GM21423 (cell line): ENCODE measurements at regions not wholly inside any gene's neighbourhood (a gene's known extent, or its start where the extent isn't known, plus 50 kb on each side); places are given as distances from the start of the nearest gene placed in this dataset.

Experiments
- ATAC-seq: cut with Tn5 transposase; IDR thresholded peaks from one replicate; pipeline ENCODE4 v1.9.1; 2021; ENCODE audit warnings: mild to moderate bottlenecking, moderate library complexity; ENCODE audit not compliant: unreplicated experiment

DNA sequence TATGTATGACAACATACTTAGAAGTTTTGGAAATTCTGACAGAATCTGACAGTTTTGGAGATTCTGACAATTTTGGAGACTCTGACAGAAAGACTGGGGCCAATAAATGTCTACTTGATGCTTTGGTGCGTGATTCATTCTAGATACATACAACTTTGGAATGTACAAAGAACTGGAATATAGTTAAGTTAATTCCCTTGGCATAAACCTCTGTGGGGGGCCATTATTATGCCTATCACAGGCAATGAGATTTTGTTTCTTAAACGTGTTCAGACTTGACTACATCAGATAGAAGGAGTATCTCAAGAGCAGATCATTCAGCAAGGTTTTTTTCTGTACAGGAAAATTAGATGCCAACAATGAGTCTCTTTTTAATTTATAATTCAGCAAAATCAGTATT is 617.6 kb upstream of the ZNF717 start:
- ATAC-seq, result no peak

DNA sequence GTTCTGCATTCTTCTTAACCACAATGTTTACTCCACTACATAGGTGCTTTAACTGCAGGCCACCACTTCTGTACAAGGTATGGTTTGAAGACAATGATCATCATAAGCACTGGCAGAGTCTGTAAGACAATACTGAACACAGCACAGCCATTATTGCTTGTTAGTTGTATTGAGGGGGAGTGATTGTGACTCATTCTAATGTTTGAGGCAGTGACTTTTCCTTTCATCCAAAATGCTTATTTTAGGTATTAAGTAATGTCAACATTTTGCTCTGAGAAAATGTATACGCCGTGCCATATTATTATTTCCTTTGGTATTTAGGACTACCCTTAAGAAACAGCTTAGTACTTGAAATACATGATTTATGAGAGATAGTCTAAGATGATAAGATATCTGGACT is 618.2 kb upstream of the ZNF717 start:
- no peak for ATAC-seq

- ATAC-seq, result no peak
Observed at GRCh38 chr3:76405196-76405595, 619.8 kb upstream of the ZNF717 start.

GRCh38 chr3:76410762-76411281 is 625.5 kb upstream of the ZNF717 start:
- ATAC-seq, result no peak

DNA sequence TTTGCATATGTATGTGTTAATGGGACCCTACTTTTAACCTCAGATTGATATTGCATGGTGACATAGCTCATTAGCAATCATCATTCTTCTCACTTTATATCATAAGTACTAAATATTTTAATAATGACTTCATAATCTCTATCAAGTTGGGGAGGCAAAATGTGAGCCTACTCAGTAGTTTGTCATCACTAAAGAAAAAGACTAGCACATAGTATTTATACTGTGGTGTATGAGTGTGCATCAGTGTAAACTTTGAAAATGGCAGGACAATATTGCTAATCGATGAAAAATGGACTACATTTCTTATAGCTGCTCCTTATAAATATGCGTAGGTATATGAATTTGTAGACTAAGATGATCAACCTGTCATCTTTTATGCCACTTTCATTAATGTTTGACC is 624.5 kb upstream of the ROBO2 start:
- no peak for ATAC-seq

- no peak for ATAC-seq
Observed at GRCh38 chr3:76429581-76430177, 610.2 kb upstream of the ROBO2 start.

DNA sequence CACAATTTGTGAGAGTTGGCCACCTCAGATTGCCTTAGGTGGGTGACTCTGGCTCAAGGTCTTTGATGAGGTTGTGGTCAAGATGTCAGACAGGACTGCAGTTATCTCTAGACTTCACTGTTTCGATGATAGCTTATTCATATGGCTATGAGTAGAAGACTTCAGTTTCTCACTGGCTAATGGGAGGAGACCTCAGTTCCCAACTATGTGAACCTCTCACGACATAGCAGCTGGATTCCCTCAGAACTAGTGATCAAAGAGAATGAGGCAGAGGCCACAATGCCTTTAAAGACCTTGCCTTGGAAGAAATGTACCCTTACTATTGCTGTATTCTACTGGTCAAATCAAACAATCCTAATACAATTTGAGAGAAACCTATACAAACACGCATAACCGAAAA is 607.5 kb upstream of the ROBO2 start:
- no peak for ATAC-seq

- ATAC-seq, result no peak
Observed at GRCh38 chr3:76436894-76437293, 603.0 kb upstream of the ROBO2 start.

GRCh38 chr3:76438971-76439370 is 600.9 kb upstream of the ROBO2 start:
- ATAC-seq, result no peak

DNA sequence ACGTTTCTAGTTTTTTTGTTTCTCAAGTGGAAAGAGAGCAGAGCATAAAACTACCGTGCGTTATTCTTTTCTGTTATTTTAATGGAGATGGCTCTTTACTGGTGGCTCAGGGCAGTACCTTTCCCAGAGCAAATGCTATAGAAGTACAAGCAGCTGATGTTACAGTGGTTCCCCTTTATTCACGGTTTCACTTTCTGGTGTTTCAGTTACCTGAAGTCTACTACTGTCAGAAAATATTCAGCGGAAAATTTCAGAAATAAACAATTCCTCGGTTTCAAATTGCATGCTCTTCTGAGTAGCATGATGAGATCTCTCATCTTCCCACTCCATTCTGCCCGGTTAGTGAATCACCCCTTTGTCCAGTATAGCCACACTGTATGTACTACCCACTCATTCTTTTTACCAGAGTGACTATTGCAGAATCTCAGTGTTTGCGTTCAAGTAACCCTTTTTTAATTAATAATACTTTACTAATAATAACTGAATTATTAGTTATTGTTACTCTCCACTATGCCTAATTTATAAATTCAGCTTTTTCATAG is 597.5 kb upstream of the ROBO2 start:
- ATAC-seq, result no peak

- ATAC-seq, result no peak
Observed at GRCh38 chr3:76456322-76456721, 583.6 kb upstream of the ROBO2 start.

- ATAC-seq, result no peak
Observed at GRCh38 chr3:76463501-76463900, 576.4 kb upstream of the ROBO2 start.

GRCh38 chr3:76470285-76470684 is 569.6 kb upstream of the ROBO2 start:
- no peak for ATAC-seq

DNA sequence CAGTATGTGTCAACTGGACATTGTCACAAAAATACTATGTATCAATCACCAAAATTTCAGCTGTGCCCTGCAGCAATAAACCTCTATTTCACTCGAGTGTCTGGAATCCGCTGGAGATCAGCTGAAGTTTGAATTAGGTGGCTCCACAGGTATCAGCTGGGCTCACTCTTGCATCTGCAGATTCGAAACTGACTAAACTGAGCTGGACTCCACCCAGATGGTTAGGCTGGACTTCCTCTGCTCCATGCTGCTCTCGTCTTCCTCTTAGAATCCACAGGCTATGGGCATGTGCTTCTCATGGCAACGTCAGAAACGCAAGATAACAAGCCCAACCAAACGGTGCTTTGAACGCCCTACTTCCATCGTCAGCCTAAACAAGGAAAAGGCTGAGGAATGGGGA is 565.3 kb upstream of the ROBO2 start:
- ATAC-seq, result no peak

DNA sequence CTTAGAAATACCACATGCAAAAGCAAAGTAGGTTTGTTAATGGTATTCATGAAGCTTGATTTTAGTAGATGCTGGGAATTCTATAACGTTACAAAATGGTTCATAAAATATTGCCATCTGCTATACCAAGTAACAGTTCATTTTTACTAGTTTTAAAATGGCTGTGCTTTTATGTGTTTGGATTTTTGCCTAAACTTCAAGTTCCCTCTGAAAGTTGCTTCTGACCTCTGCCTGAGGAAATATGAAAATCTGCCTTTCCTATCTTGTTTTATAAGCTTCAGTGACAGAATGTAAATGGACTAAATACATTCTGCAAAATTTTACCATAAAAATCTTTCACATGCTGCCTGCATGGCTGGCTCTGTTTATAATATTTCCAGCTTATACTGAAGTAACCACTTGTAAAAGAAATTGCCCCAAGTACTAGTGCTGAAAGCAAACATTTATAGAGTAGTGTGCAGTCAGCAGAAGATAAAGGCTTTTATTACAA is 560.7 kb upstream of the ROBO2 start:
- no peak for ATAC-seq

DNA sequence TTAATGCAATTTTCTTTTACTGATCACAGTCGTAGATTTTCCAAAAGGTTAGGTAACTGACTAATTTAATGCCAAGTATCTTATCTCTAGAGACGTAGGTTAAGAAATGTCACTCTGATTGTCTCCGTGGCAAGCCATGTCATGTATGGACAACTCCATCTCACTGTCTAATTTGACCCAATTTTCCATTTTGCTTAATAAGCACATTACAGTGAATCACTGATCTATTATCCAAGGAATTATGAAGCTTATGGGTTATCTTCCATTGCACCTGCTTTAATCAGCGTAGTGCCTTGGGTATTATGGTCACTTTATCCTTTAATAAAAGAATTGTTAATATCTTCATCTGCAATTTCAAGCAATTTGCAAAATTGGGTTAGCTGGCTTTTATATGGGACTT is 557.4 kb upstream of the ROBO2 start:
- ATAC-seq, result no peak

DNA sequence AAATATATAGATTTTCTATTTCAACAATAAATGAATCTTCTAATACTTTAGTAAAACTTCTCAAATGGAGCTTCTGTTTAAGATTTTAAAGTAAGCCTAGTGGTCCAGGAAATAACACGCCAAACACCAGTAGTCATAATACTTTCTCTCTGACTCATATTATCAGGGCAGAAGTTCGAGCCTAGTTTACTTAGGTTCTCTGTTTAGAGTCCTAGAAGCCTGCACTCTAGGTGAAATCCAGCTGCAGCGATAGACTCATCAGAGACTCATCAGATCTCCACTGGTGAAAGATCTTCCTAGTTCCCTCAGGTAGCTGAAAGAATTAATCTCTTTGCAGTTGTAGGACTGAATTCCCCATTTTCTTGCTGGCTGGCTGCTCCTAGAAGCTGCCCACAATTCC is 552.5 kb upstream of the ROBO2 start:
- ATAC-seq, result no peak

DNA sequence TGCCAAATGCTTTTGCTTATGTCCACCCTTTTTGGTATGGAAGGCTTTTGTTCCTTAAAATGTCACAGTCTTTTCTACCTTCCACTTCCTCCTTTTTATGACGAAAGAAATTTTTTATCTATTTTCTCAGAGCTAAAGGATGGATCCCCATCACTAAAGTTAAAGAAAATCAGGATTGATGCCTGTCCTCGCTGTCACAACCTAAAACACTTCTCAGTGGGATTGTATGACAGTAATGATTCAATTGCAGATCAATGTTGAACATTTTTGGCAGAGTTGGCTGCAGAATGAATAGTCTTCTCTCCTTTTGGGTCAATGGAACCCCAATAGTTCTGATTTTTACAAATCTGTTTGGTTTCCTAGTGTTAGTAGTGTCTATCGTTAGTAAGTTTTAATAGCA is 549.8 kb upstream of the ROBO2 start:
- ATAC-seq, result no peak

GRCh38 chr3:76495216-76495615 is 544.7 kb upstream of the ROBO2 start:
- no peak for ATAC-seq

- ATAC-seq, result no peak
Observed at GRCh38 chr3:76497636-76498035, 542.3 kb upstream of the ROBO2 start.

DNA sequence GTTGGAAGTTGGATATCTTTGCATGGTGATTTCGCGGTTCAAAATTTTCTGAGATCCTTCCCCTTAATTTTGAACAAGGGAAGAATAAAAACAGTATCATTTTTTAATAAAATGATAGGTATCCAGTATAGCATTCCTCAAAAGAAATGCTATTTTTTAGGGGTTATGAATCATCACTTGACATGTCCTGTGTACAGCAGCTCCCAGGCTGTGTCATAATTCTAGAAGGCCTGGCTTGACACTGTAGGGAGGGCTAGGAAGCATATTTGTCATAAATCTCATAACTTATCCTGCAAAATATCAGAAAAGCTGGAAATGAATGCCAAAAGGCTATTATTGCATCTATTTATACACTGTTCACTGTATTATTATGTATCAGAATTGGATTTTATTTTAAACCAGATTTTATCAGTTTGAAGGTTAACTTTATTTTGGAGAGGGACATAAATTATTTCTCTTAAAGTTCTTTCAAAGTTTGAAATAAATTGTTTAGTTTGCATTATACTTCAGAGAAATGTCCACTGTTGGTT is 539.1 kb upstream of the ROBO2 start:
- ATAC-seq, result no peak

DNA sequence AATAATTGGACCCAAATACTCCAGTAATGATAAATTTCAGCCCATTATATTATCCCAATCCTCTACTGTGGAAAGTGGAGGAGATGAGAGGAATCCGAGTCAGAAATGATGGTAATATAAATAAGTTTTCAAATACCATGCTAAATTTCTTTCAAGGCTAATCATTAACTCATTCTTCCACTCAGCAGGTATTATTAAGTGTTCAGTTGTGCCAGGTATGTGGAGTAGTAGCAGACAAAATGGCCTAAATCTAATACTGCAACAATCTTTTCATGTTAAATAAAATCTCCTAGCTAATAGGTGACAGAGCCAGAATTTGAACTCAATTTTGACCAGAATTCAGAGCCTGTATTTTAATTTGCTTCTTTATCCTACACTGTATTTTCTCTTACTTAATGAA is 538.6 kb upstream of the ROBO2 start:
- ATAC-seq, result no peak

GRCh38 chr3:76502076-76502475 is 537.8 kb upstream of the ROBO2 start:
- no peak for ATAC-seq
